ENCODE measurements at regions not wholly inside any gene's neighbourhood (a gene's known extent, or its start where the extent isn't known, plus 50 kb on each side); places are given as distances from the start of the nearest gene placed in this dataset.
"Not testable (repeated sequence)": the region's sequence is repeated elsewhere in the genome, so short reads cannot be mapped to it uniquely, and the experiment has no call there.

DNA sequence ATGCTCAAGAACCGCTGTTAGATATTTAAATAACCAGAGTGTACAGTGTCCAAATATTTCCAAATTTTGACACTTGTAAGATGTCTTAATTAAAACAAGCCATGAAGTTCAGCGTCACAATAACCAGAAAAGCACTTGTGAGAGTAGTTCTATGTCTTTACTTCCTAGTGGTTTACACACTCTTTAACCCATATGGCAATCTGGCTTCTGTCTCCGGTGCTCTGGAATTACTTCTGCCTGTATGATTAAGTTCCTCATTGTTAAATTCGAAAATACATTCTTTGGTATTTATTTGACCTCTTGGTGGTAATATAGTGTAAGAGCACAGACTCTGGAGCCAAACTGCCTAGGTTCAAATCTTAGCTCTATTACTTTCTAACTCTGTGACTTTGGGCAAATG, 89.9 kb upstream of the NOTCH2NLA start:
- not testable (repeated sequence) for DNase-seq

GRCh38 chr1:146317785-146318184, 89.0 kb upstream of the NOTCH2NLA start:
- not testable (repeated sequence) for DNase-seq

GRCh38 chr1:146314449-146315246, 85.8 kb upstream of the NOTCH2NLA start:
- not testable (repeated sequence) for DNase-seq

DNA sequence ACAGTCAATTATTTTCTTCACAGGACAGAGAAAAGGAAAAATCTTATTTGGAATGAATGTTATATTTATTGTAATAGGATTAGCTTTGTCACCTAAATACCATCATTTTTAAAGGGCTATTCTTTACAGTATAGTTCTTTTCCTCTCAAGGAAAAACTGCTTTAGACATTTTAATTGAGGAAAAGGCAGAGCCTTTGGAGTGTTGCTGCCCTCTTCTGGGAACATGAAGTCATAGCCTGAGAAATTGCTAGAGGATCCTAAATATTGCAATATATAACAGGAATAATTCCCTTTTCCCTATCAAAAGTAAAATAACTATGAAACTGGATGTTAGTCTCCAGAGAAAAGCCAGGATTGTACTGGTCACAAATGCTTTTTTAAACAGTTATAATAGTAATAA, 81.8 kb upstream of the NOTCH2NLA start:
- not testable (repeated sequence) for DNase-seq

GRCh38 chr1:146309427-146309826, 80.6 kb upstream of the NOTCH2NLA start:
- not testable (repeated sequence) for DNase-seq

DNA sequence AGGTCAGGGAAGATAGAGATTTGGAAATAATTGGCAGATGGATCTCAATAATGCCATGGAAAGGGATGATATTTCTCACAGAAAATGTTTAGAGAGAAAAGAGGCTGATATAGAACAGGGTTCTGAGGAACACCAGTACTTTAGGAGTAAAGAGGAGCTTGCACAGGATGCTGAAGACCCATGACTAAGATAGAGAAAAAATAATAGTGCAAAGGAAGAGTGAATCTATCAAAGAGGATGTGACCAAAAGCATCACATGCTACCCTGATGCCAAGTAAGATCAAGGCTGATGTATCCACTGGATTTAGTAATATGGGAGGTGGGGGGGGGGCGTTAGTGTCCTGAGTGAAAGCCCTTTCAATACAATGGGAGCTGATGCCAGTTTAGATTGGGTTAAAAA, 80.1 kb upstream of the NOTCH2NLA start:
- not testable (repeated sequence) for DNase-seq

DNA sequence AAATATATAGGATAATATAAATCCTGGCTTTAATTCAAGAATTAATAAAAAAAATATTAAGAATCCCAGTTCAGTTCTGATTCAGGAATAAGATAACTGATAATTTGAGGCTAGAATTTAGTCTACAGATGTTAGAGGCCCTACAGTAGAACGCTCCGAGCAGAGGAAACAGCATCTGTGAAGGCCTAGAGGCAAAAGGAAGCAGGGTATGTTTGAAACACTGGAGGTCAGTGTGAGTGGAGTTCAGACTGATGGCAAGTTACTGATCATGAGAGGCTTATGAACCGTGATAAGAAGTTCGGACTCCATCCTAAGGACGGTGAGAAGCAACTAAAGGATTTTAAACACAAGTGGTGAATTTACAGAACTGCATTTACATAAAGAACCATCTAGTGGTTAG, 79.3 kb upstream of the NOTCH2NLA start:
- not testable (repeated sequence) for DNase-seq

DNA sequence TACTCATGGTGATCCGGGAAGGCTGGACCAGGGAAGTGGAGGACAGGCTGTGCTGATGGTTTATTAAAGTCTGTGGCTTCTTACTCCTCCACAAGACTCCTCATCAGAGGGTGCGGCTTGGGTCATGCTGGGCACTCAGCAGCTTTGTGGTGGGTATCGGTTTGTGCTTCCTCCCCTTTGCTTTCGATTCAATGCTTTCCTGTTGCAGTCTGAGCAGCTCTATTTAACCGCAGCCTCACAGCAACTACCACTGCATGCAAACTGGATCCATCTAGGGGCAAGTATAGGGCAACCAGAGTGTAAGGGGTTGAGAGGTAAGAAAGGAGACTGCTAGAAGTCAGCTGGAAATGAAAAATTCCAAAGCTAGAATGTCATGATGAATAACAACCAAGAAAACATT, 78.8 kb upstream of the NOTCH2NLA start:
- not testable (repeated sequence) for DNase-seq

DNA sequence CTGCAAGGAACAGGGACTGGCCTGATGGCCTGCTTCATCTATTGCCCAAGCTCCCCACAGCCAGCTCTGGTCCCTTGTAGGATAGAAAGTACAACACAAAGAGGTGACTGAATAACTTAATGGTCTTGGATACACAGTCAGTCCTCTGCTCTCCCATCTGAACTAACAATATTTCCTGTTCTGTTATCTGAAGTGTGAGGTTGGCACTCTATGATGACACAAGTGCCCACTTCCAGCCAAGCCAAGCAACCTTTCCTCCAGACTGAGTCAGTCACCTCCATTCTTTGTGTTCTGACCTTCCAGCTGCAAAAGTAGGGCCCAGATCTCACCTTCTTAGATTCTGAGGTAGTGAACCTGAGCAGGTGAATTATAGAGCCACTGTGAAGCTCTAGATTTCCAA, 77.8 kb upstream of the NOTCH2NLA start:
- DNase-seq, result not testable (repeated sequence)

GRCh38 chr1:146305442-146305841, 76.6 kb upstream of the NOTCH2NLA start:
- not testable (repeated sequence) for DNase-seq

GRCh38 chr1:146298575-146298897, 69.7 kb upstream of the NOTCH2NLA start:
- DNase-seq, result not testable (repeated sequence)

GRCh38 chr1:146297781-146298574, 69.2 kb upstream of the NOTCH2NLA start:
- DNase-seq, result not testable (repeated sequence)

- DNase-seq, result not testable (repeated sequence)
These were observed 64.4 kb upstream of the NOTCH2NLA start for GRCh38 chr1:146292940-146293936.

DNA sequence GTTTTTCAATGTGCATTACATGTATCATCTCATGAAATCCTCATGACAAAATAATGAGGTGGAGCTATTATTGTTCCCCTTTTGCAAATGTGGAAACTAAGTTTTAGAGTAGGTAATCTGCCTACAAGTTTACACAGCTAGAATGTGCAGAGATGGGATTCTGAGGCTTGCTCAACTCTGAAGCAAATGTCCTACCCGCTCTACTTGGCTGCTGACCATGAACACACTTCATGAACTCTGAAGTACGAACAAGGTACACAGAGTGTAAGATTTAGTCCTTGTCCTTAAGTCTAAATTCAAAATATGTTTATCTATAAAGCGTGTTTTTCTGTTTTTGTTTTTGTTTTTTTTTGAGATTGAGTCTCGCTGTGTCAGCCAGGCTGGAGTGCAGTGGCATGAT, 63.6 kb upstream of the NOTCH2NLA start:
- not testable (repeated sequence) for DNase-seq

- not testable (repeated sequence) for DNase-seq
These were observed 59.1 kb upstream of the NOTCH2NLA start for GRCh38 chr1:146287881-146288280.

GRCh38 chr1:146284760-146285159, 55.9 kb upstream of the NOTCH2NLA start:
- DNase-seq, result not testable (repeated sequence)

DNA sequence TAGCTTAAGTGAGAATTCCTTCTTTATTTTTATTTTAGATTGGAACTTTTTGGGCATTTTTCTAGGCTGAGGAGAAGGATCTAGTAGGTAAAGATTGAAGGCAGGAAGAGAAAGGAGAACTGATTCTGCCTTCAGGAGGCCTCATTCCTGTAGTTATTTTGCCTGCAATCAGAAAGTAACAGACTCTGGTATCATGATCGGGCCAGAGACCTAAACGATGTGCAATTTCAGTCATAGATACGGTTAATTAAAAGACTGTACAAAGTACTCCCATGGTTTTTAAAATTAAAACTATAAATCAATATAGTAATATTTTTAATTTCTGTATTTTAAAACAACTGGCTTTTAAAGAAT, 54.7 kb upstream of the NOTCH2NLA start:
- not testable (repeated sequence) for DNase-seq

DNA sequence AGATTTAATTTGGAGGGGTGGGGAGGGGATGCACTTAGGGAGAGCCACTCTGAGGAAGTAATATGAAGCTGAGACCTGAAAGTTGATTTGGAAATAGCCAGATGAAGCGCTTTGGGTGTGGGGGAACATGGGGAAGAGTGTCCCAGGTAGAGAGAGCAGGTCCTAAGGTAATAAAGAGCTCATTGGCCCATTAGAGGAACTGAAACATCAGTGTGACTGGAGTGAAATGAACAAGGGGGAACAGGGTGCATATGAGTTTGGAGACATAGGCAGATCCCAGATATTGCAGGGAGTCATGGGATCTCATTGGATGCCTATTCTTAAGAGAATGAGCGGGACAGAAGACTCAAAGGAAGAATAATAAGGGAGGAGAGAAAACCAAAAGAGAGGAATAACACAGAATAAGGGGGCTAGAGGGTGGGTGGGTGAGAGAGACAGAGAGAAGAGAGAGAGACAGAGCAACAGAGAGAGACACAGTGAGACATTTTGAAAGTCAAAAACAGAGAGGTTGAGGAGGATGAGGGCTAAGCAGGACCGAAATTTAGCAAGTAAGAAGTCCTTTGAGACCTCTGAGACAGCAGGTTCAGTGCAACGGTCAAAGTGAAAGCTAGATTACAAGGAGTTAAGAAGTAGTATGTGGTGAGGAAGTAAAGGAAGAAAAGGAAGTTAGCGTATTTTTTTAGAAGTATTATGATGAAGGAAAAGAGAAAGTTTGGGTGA, 54.1 kb upstream of the NOTCH2NLA start:
- DNase-seq, result not testable (repeated sequence)

DNA sequence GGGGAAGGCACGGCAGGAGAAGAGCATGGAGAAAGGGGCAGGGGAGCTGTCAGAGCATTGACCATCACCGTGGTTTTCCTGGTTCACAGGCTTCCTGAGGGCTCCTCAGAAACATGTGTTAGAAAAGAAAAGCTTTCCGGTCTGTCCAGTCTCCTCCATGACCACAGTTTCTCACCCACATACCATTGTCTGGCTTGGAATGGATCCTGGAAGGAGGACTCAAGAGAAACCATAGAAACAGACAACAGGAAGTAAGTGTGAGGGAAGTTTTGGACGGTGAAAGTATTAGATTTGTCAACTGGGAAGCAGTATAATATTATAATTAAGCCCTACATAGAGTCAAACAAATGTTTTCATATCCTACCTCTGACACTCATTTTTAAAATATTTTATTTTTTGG, 52.7 kb upstream of the NOTCH2NLA start:
- not testable (repeated sequence) for DNase-seq

DNA sequence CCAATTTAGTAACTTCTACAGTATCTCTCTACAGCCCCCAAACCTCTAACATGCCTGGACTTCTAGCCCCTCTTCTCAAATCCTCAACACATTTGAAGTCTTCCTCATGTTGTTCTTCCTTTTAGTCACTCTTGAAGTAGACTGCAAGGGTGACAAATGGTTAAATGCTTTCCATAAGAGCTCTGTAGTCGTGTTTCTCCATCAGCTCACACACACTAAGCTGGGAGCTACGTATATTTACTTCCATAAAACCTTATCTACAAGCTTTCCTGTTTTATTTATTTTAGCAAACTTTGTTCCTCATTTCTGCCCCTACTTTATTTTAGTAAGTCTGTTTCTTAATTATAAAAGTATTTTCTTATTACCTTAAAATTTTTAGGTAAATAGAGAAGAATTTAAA, 49.9 kb upstream of the NOTCH2NLA start:
- not testable (repeated sequence) for DNase-seq
